Ovary (tissue), 7 donors: ENCODE measurements at regions not wholly inside any gene's neighbourhood (a gene's known extent, or its start where the extent isn't known, plus 50 kb on each side); places are given as distances from the start of the nearest gene placed in this dataset.

ENCODE experiments used
- DNase-seq, 5 donors: peaks; one replicate each; pipeline ENCODE4 v3.0.0-alpha.2; 2019 to 2020
- H3K27ac ChIP-seq, 2 donors: fragments of 200-600 bp; one replicate each; pipeline versions ENCODE4 v1.5.1 to v1.8.0; 2019 to 2022
- H3K27me3 ChIP-seq: fragments of 200-600 bp; one replicate; pipeline ENCODE4 v1.8.0; 2022
- H3K36me3 ChIP-seq: fragments of 200-600 bp; sonication (generic); one replicate; pipeline ENCODE4 v1.5.1; 2019
- H3K4me1 ChIP-seq: one replicate; pipeline ENCODE4 v1.8.1; 2013; ENCODE audit warnings: mild to moderate bottlenecking, moderate library complexity; ENCODE audit not compliant: insufficient read depth
- H3K4me3 ChIP-seq: fragments of 200-600 bp; sonication (generic); one replicate; pipeline ENCODE4 v1.5.1; 2017
- H3K9me3 ChIP-seq, 2 donors: fragments of 200-600 bp in 1 of 2; sonication (generic) in 1 of 2; one replicate each; pipeline versions ENCODE4 v1.5.1 to v1.8.1; 2013 to 2019; ENCODE audit warnings: mild to moderate bottlenecking in 1 of 2, moderate library complexity in 1 of 2
- EP300 ChIP-seq: sonication (generic); formaldehyde crosslinking; IDR thresholded peaks from one replicate; pipeline ENCODE4 v1.6.1; 2017; ENCODE audit warnings: antibody characterized with exemption
- POLR2A ChIP-seq: fragments of 450-650 bp; IDR thresholded peaks from one replicate; pipeline ENCODE4 v1.6.1; 2017; ENCODE audit warnings: antibody characterized with exemption, mild to moderate bottlenecking, moderate library complexity
- WGBS, 3 donors: extraction: QIAGEN DNeasy Blood & Tissue Kit in 1 of 3; methylation state at CpG; one replicate each; pipeline versions ENCODE4 v1.1.5 to v1.1.7; 2013 to 2017; 5-methylcytosine and 5-hydroxymethylcytosine counted together
- intact Hi-C, 4 donors: fragments of 100-400 bp; cut with DNase I; formaldehyde crosslinking; loops; one replicate each; pipeline versions ENCODE4 v1.11.0 to v1.15.1; 2022 to 2023
- TF ChIP-seq, protein P1 (sequence below), 3 donors: fragments of 450-650 bp in 2 of 3; fragments of 200-600 bp in 1 of 3; IDR thresholded peaks; one replicate each; pipeline versions ENCODE4 v1.5.1 to v1.8.0; 2016 to 2022; ENCODE audit warnings: antibody characterized with exemption in 3 of 3, mild to moderate bottlenecking in 1 of 3
- donor health status: DM: no; HTN: no; CAD: no; lungs with moderate emphysema.
- donor health status: DM: no; HTN: no; CAD: no.
- donor health status: Bipolar disorder and iron deficiency.
- donor health status: DM: no; HTN: no; CAD: no.
- donor health status: DM: yes; HTN: yes; CAD: no.

DNA sequence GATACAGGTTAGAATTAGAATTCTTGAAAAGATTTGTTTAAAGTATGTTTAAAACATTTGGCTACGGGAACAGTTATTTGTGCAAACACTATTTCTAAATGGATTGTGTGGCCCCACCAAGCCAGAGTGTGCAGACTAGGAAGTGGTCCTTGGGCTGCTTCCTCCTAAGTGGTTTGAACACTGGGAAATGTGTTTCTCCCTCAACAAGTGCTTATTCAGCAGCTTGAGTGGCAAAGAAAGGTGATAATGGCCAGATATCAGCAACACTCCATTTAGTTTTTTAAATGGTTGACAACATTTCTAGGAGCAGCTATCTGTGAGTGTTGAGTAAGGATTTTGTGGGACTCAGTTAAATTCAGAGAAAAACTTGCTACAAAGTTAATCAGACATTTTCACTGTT lies 141.4 kb upstream of the LNX1 start:
- Histone ChIP-seq H3K27ac (no peak overlapping the region), H3K36me3 (no peaks in the 10 kb centered on the region), H3K4me1 (no peaks in the 10 kb centered on the region), H3K9me3 (no peaks in the 10 kb centered on the region), H3K4me3 (no peak overlapping the region), H3K27me3 (no peaks in the 10 kb centered on the region)
- no peak for DNase-seq
- 73 to 92% (median 83%) methylated on average over 1 of the region's 1 CpG for WGBS, 3 donors
- intact Hi-C loops, result no loop called here
- TF ChIP-seq, protein P1, sequence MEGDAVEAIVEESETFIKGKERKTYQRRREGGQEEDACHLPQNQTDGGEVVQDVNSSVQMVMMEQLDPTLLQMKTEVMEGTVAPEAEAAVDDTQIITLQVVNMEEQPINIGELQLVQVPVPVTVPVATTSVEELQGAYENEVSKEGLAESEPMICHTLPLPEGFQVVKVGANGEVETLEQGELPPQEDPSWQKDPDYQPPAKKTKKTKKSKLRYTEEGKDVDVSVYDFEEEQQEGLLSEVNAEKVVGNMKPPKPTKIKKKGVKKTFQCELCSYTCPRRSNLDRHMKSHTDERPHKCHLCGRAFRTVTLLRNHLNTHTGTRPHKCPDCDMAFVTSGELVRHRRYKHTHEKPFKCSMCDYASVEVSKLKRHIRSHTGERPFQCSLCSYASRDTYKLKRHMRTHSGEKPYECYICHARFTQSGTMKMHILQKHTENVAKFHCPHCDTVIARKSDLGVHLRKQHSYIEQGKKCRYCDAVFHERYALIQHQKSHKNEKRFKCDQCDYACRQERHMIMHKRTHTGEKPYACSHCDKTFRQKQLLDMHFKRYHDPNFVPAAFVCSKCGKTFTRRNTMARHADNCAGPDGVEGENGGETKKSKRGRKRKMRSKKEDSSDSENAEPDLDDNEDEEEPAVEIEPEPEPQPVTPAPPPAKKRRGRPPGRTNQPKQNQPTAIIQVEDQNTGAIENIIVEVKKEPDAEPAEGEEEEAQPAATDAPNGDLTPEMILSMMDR (IDR thresholded peaks at IDR 0.05), result no peak
- TF ChIP-seq EP300 (no peak), POLR2A (no peak)

DNA sequence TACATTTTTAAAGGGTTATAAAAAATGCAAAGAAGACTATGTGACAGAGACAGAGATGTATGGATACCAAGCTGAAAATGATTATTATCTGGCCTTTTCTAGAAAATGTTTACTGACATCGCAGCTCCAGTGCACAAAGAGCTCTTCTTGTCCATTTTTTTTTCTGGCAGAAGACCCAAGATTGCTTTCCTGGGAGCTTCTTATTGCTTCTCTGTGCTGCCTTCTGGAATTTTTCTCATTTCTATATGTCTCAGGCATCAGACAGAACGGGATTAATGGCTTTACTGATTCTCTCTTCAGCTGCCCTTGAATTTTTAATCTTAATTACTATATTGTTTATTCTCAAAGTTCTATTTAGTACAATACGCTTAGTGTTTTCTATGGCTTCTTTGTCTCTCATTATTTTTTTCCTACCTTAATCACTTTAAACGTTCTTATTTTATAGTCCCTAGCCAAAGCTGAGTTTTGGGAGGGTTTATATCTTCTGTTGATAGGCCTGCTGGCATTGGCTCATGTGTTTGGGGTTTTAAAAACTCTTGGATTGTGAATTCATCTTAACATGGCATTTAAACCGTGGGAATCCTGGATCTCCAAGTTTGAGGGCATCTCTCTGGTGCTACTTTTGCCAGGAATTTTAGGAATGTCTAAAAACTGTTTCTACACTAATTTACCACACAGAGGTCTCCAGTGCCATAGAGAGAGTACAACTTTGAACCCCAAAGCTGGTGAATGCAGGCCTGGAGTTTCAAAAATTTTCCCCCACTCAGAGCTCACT lies 138.9 kb upstream of the LNX1 start:
- Histone ChIP-seq H3K27me3 (no peaks in the 10 kb centered on the region), H3K9me3 (no peaks in the 10 kb centered on the region), H3K36me3 (no peaks in the 10 kb centered on the region), H3K4me3 (no peak overlapping the region), H3K4me1 (no peaks in the 10 kb centered on the region), H3K27ac (no peak overlapping the region)
- no peak for DNase-seq
- 39 to 45% (median 42%) methylated on average over 5 of the region's 5 CpGs for WGBS, 3 donors
- TF ChIP-seq, protein P1 (IDR thresholded peaks at IDR 0.05), result no peak
- TF ChIP-seq POLR2A, result no peak
- no peak for TF ChIP-seq EP300
- intact Hi-C loops, result no loop called here

GRCh38 chr4:53722110-53722509 lies 130.8 kb upstream of the LNX1 start:
- no peaks in the 10 kb centered on the region for H3K4me1 ChIP-seq
- TF ChIP-seq, protein P1 (IDR thresholded peaks at IDR 0.05), result no peak
- TF ChIP-seq EP300, result no peak
- no peak for TF ChIP-seq POLR2A
- WGBS, 3 donors, result 80 to 88% (median 87%) methylated on average over 1 of the region's 1 CpG
- H3K9me3 ChIP-seq, result no peaks in the 10 kb centered on the region
- no peaks in the 10 kb centered on the region for H3K27me3 ChIP-seq
- no peak overlapping the region for H3K4me3 ChIP-seq
- no peaks in the 10 kb centered on the region for H3K36me3 ChIP-seq
- H3K27ac ChIP-seq, result no peak overlapping the region
- no peak for DNase-seq
- intact Hi-C loops, result no loop called here

- intact Hi-C loops, result no loop called here
- Histone ChIP-seq H3K4me1 (no peaks in the 10 kb centered on the region), H3K9me3 (no peaks in the 10 kb centered on the region), H3K36me3 (no peaks in the 10 kb centered on the region), H3K27me3 (no peaks in the 10 kb centered on the region), H3K4me3 (no peak overlapping the region), H3K27ac (no peak overlapping the region)
- TF ChIP-seq POLR2A (no peak), EP300 (no peak)
- TF ChIP-seq, protein P1 (IDR thresholded peaks at IDR 0.05), result no peak
- 90 to 97% (median 96%) methylated on average over 1 of the region's 1 CpG for WGBS, 3 donors
- DNase-seq, result no peak
Observed at GRCh38 chr4:53721263-53721662, 130.0 kb upstream of the LNX1 start.
